Glutamatergic neuron (in vitro differentiated cells): ENCODE measurements at regions not wholly inside any gene's neighbourhood (a gene's known extent, or its start where the extent isn't known, plus 50 kb on each side); places are given as distances from the start of the nearest gene placed in this dataset.

Experiments
- DNase-seq: peaks from one replicate; pipeline ENCODE4 v3.0.0; 2022
- H3K27ac Mint-ChIP-seq: one replicate; pipeline ENCODE4 v1.8.0; 2020; ENCODE audit warnings: mild to moderate bottlenecking, mixed read lengths, inconsistent platforms; ENCODE audit not compliant: unreplicated experiment
- H3K27me3 Mint-ChIP-seq: one replicate; pipeline ENCODE4 v1.8.0; 2020; ENCODE audit warnings: mild to moderate bottlenecking, moderate library complexity, mixed read lengths, inconsistent platforms; ENCODE audit not compliant: unreplicated experiment
- H3K36me3 Mint-ChIP-seq: one replicate; pipeline ENCODE4 v1.8.0; 2020; ENCODE audit warnings: mild to moderate bottlenecking, mixed read lengths, inconsistent platforms; ENCODE audit not compliant: unreplicated experiment
- H3K4me1 Mint-ChIP-seq: one replicate; pipeline ENCODE4 v1.8.0; 2020; ENCODE audit warnings: mild to moderate bottlenecking, low read depth, mixed read lengths, inconsistent platforms; ENCODE audit not compliant: unreplicated experiment
- H3K4me3 Mint-ChIP-seq: one replicate; pipeline ENCODE4 v1.8.0; 2020; ENCODE audit warnings: mild to moderate bottlenecking, mixed read lengths, inconsistent platforms; ENCODE audit not compliant: unreplicated experiment
- H3K9me3 Mint-ChIP-seq: one replicate; pipeline ENCODE4 v1.8.0; 2020; ENCODE audit warnings: mild to moderate bottlenecking, moderate library complexity, mixed read lengths, inconsistent platforms; ENCODE audit not compliant: unreplicated experiment
- CTCF ChIP-seq: fragments of 200-600 bp; sonication (generic); IDR thresholded peaks from one replicate; pipeline ENCODE4 v1.5.0; 2021; ENCODE audit not compliant: partially characterized antibody, unreplicated experiment

DNA sequence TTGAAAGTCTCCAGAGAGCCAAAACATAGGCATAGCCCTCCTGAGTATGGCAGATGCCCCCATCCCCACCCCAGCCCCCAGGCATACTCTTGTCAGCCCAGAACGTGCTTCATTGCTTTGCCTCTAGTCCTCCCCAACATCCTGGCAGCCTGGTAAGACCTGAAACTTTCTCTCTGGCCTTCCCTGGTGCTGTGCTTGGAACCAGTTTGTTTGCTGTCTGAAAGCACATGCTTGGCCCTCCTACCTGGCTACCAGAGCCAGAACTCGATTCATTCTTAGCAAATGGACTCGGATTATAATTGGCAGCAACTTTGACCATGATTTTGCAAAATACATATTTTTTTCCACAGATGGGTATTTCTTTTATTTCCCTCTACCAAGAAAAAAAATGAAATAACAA, 248.1 kb downstream of the USP46 start:
- H3K27ac Mint-ChIP-seq, result no peak overlapping the region

DNA sequence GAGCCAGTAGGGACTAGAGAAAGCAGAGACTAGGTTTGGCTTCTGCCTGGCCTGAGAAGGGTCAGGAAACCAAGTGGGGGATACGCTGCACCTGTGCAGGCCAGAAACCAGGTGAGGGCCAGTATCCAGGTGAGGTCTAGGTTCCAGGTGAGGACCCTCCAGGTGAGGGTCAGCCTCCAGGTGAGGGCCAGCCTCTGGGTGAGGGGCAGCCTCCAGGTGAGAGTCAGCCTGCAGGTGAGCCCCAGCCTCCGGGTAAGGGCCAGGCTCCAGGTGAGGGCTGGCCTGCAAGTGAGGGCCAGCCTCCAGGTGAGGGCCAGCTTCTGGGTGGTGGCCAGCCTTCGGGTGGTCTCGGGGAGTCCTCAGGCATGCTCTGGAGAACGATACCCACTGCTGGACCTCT, 238.8 kb downstream of the USP46 start:
- no peak overlapping the region for H3K4me3 Mint-ChIP-seq
- H3K9me3 Mint-ChIP-seq, result no peaks in the 10 kb centered on the region
- DNase-seq, result no peak
- H3K27me3 Mint-ChIP-seq, result peaks cover 1% of the 10 kb centered on the region
- no peaks in the 10 kb centered on the region for H3K4me1 Mint-ChIP-seq
- H3K36me3 Mint-ChIP-seq, result no peaks in the 10 kb centered on the region
- TF ChIP-seq CTCF, result no peak
- no peak overlapping the region for H3K27ac Mint-ChIP-seq

More for the DNA sequence above, 248.1 kb downstream of the USP46 start:
- DNase-seq, result no peak
- Mint-ChIP-seq H3K4me3 (no peak overlapping the region), H3K36me3 (peaks cover 10% of the 10 kb centered on the region), H3K4me1 (no peaks in the 10 kb centered on the region), H3K27me3 (peaks cover 2% of the 10 kb centered on the region), H3K9me3 (peaks cover 2% of the 10 kb centered on the region)
- no peak for TF ChIP-seq CTCF

GRCh38 chr4:52421811-52422213, 237.3 kb downstream of the USP46 start:
- Mint-ChIP-seq H3K27ac (no peak overlapping the region), H3K9me3 (no peaks in the 10 kb centered on the region), H3K4me3 (no peak overlapping the region), H3K4me1 (no peaks in the 10 kb centered on the region), H3K27me3 (peaks cover 1% of the 10 kb centered on the region), H3K36me3 (no peaks in the 10 kb centered on the region)
- no peak for TF ChIP-seq CTCF
- no peak for DNase-seq

GRCh38 chr4:52423967-52424366, 235.1 kb downstream of the USP46 start:
- Mint-ChIP-seq H3K9me3 (no peaks in the 10 kb centered on the region), H3K4me3 (no peak overlapping the region), H3K4me1 (no peaks in the 10 kb centered on the region), H3K27ac (no peak overlapping the region), H3K27me3 (peaks cover 1% of the 10 kb centered on the region), H3K36me3 (no peaks in the 10 kb centered on the region)
- DNase-seq, result no peak
- TF ChIP-seq CTCF, result no peak

DNA sequence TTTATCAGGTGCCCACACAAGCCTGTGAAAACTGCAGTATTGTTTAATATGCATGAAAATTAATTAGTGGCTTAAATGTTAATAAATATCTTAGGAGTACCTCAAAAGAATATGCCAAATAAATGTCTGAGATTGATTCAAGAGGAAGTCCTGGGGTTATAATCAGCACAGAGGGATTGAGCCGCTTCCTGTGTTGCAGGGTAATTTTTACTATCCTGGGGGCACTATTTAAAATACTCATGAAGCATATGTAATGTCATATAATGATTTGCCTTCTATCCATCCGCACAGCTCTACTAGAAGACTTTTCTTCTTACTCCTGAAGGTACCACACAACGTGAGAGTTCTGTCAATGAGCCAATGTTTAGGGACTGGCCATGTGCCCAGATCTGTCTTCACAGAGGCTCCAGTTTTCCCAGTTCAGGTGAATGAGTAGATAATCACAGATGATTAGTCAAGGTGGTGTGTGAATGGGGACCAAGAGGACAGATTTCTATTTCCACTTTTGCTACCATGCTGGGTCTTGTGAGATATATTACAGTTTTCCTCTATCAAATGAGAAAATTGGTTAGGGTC, 233.3 kb downstream of the USP46 start:
- no peaks in the 10 kb centered on the region for H3K9me3 Mint-ChIP-seq
- H3K27me3 Mint-ChIP-seq, result peaks cover 1% of the 10 kb centered on the region
- no peak overlapping the region for H3K27ac Mint-ChIP-seq
- no peak overlapping the region for H3K4me3 Mint-ChIP-seq
- no peak for DNase-seq
- H3K36me3 Mint-ChIP-seq, result no peaks in the 10 kb centered on the region
- no peak for TF ChIP-seq CTCF
- no peaks in the 10 kb centered on the region for H3K4me1 Mint-ChIP-seq
